ENCODE measurements at regions not wholly inside any gene's neighbourhood (a gene's known extent, or its start where the extent isn't known, plus 50 kb on each side); places are given as distances from the start of the nearest gene placed in this dataset.

DNA sequence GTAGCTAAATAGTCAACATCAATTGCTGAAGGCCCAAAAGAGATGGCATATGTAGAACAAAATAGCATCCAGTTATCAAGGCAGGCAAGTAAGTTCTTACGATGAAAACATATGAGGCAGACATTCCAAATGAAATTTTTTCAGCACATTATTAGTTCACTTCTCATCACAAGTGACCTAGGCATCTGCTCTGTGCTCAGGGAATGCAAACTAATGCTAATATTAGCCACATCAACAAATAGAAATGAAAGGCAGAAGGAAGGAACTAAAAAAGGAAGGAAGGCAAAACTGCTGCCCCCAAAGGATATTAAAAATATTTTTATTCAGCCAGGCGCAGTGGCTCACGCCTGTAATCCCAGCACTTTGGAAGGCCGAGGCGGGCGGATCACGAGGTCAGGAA, 51.2 kb upstream of the ROCK1 start:
- FAIRE-seq: no peak

DNA sequence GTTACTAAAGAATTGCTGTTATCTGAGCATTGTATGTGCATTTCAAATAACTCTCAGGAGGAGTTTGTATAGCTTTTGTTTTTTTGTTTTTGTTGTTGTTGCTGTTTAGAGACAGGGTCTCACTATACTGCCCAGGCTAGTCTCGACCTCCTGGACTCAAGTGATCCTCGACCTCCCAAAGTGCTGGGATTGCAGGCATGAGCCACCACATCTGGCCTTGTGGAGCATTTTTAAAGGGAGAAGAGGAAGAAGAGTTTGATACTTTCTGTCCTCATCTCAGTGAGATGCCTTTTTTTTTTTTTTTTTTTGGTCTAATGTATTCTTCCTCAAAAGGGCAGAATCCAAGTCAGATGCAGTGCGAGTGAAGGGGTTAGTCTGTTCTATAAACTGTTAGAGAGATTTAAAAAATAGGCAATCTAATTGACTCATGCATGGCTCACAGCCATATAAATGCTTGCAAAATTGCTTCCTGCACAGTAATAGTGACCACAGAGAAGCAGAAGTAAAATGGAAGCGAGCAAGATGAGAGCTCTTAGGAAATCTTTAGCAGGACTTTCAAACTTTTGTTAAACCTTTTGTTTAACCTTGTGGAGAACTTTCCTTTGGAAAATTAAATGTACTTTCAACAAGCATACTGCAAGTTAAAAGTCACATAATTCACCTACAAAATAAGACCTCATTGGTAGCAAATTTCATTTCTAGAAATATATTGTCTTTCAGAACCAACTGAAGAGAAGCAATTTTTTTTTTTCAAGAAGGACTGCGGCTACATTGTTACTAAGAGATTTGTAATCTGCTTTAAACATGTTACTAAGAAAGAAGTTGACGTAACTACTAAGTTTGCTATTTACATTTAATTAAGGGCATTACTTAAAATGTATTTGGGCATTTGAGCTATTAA, 52.3 kb upstream of the ROCK1 start:
- FAIRE-seq: no peak

DNA sequence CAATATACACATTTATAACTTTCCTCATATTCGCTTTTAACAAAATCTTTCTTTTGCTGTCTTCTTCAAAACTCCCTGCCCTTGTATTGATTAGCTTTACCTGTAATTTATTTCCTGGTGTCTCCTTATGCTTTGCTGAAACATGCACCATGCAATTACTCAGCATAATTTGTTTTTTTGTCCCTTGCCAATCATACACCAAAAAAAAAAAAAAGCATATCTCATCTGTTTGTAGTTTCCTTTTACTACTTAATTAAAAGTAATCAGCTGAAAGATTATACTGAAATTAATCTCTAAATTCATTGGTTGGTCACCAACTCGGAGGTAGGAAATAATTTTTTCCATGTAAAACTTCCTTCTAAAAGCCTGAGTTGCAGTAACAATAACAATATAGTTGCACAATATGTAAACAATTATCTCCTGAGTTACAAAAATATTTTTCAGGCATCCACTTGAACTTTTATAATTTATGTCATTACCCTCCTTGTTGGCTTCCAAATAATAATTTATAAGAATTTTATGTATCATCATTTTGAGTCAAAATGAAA, 53.0 kb upstream of the ROCK1 start:
- FAIRE-seq: no peak

DNA sequence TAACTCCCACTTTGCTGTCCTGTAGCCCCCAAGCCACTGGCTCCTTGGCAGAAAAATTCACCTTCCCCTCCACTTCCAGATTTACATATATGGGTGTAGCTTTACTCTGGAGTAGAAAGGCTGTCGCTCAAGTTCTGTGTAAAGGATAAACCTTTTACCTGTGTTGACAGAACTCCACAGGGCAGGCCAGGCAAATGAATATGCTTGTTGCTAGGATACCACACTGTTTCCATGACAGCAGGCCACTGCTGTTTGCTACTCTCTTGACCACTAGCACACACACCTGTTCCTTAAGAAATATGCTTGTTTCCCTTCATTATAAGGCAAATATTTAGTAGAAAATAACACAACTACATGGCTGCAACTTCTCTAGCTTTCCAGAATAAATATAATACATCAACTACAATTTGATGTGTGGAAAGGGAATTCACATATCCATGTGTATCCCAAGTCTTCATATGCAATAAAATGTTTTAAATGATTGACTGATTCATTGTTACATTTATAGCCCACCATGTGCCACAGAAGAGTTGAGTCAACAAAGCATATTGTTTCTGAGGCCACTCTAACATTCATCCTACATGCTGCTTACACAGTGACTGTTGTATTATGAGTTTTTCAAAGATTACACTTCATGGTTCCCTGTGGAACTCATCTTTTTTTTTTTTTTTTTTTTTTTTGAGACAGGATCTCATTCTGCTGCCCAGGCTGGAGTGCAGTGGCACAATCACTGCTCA, 56.2 kb upstream of the ROCK1 start:
- no peak for FAIRE-seq

DNA sequence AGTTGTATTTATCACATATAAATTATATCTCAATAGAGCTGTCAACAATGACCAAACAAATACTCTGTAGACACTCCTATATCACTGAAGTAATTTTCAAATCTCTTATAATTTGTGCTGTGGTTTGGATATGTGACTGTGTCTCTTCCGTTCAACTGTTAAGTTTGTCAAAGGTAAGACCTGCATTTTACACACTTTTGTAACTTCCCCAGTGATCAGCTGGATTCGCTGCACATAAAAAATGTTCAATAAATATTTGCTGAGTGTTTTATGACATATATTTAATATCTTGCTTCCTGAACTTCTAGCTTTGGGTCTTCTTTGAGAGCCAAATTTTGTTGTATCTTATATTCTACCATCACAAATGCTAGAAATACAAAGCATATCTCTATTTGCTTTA, 57.3 kb upstream of the ROCK1 start:
- FAIRE-seq: no peak

DNA sequence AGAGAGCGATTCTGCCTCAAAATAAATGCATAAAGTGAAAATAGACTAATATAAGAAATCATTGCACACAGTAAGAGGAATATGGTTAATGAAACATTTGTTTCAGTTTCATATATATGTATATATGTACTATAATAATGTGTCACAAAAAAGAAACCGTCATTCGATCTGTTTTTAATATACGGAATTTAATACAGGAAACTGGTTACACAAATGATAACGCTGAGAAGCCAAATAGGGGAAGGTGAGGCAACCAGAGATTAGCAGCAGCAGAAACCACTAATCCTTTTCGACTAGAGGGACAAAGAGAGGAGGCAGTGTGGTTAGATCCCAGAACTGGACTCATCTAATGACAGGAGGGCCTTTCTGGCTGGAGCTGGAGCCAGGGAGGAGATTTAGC, 64.2 kb upstream of the GREB1L start:
- FAIRE-seq: no peak

DNA sequence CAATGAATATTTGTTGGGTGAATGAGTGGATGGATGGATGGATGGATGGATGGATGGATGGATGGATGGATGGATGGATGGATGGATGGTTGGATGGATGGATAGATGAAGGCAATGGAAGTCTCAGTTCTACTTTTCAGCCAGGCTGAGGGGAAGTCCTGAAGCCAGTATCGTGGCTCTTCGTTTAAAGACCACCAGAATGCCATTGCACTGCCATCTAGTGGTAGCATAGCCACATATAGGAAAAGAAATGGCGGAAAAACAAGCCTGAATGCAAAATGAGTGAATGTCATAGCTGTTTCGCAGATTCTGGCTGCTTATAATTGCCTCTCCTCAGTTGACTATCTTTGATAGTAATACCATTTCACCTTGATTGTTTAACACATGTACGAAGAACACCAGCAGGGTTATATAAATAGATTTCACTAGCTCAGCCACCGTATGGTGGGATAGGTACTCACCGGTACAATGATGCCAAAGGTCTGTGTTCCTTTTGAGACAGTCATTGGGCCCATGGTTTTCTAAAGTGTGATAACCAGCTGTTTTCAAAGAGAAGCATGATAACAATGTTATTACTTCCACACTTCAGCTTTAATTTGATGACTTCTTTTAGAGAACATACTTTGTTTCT, 62.3 kb upstream of the GREB1L start:
- peak; percentile 78 for FAIRE-seq

DNA sequence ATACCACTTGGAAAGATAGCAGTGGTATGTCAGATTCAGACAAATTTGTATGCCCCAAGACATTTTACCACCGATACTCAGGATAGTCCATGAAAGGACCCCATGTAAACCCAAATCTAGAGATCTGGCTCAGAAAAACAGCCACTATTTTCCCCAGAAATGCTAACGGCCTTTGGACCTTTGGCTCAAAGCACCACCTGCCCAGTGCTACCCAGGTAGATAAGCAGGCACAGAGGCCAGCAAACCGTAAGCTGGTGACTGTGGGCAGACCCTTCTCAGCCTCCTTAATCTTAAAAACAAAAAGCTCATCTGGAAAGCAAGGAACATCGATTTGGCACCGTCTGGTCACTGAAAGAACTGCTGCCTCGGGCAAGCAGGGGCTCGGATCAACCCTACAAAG, 61.4 kb upstream of the GREB1L start:
- FAIRE-seq: no peak

DNA sequence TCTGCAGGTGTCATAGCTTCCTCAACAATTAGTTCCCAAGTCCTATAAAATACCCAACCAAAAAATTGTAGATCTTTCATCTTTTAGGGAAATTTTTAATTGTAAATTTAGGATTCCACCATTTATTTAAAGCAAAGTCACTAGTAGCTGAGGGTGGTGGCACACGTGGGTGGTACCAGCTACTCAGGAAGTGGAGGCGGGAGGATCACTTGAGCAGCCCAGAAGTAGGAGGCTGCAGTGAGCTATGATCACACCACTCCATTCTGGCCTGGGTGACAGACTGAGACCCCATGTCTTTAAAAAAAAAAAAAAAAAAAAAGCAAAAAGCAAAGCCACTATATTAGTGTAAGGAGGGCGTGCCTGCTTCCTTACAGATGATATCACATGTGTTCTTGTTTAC, 60.3 kb upstream of the GREB1L start:
- no peak for FAIRE-seq

DNA sequence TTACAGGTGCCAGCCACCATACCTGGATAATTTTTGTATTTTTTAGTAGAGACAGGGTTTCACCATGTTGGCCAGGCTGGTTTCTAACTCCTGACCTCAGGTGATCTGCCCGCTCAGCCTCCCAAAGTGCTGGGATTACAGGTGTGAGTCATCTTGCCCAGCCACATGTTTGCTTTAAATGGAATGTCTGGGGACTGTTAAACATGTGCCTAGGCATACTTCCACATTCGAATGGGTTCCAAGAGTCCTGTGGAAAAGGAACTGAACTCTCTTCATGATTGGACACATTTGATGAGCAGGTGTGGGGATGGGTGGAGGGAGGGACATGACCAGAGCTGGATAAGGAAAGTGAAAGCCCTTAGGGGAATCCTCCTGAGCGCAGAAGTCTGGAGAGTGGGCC, 58.4 kb upstream of the GREB1L start:
- FAIRE-seq: no peak

DNA sequence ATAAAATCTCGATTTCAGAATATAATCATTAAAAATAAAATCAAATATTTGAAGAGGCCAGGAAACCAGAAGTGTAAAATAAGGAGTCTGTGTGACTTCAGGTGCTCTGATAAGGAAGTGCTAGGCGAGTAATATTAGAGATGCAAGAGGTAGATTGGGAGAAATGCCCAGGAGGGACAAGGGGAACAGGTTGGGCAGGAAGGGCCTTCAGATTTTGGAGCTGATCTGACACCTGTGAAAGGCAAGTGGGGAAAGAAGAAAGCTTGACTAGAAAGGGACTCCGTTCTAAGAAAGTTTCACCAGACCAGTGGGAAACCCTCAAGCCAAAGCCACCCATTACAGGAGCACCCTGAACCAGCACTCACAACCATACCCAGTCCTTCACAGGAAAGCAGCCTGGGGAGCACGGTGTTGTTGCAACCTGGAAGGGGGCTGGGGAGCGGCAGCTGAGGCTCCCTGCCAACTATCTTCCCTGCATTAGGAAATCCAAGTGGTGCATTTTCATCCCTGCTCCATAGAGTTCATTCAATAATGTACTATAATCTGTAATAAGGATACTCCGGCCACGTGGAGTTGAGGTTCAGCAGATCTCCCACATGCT, 57.5 kb upstream of the GREB1L start:
- FAIRE-seq: no peak

DNA sequence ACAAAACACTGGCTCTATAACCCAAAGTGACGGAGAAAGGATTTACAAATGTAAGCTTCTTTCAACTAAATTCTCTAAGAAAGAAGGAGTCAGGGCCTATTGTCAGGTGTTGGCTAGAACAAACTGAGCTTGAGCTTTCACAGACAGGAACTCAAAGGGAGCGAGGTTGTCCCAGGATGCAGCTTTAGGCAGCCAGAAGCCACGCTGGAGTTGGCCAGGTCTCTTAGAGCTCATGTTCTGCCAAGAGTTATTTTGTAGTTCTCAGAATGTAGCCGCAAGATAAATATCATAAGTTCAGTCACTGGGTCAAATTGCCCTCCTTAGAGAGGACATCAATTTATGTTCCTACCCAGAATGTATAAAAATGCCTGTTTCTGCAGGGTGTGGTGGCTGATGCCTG, 54.1 kb upstream of the GREB1L start:
- no peak for FAIRE-seq

DNA sequence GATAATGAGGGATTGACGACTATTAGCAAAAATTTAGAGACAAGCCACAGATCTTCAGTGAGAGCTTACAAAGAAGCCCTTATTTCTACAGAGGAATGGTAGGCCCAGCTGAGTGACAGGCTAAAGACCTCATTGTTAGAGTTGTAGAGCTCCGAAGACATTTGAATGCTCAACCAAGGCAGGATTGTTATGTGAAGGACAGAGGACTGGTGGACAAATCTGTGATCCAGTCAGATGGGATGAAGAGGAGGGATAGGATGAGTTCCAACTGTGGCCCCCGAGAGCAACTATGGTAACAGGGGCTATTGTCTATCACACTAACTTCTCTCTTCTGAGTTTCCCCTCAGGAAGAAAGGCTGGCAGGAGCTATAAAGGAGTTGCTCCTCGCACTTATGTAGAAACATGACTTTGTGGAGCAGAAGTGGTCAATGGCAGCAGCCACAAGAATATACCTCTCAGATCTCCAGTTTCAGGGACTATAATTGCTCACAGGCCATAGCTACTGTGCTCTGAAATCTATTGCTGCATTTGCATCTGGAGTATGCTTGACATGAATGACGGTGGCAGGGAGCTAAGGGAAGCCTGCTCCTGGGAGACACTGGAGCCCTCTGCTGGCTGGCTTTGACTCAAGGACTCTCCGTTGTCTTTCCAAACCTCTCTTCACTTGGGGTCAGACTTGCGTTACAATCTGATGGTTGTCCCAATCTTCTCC, 50.3 kb upstream of the GREB1L start:
- no peak for FAIRE-seq

All from TTC549 (cell line).